GM23248 (cell line): ENCODE measurements at regions not wholly inside any gene's neighbourhood (a gene's known extent, or its start where the extent isn't known, plus 50 kb on each side); places are given as distances from the start of the nearest gene placed in this dataset.

Source experiments
- DNase-seq: peaks from one replicate; pipeline ENCODE4 v3.0.0-alpha.2; 2015
- H2AFZ ChIP-seq: fragments of 200-600 bp; sonication (generic); 2 replicates; pipeline ENCODE4 v1.6.1; 2016; ENCODE audit warnings: antibody characterized with exemption
- H3F3A ChIP-seq: fragments of 200-600 bp; sonication (generic); 2 replicates; pipeline ENCODE4 v1.6.1; 2016; ENCODE audit warnings: mild to moderate bottlenecking, antibody characterized with exemption, mixed run types; ENCODE audit not compliant: insufficient read depth
- H3K27ac ChIP-seq: fragments of 200-600 bp; sonication (generic); 2 replicates; pipeline ENCODE4 v1.5.1; 2016; ENCODE audit warnings: mild to moderate bottlenecking
- H3K27me3 ChIP-seq: fragments of 200-600 bp; sonication (generic); replicated peaks from 2 replicates; pipeline ENCODE4 v1.6.1; 2016; ENCODE audit warnings: mild to moderate bottlenecking; ENCODE audit not compliant: insufficient read depth
- H3K36me3 ChIP-seq: fragments of 200-600 bp; sonication (generic); 2 replicates; pipeline ENCODE4 v1.6.1; 2016; ENCODE audit warnings: low read depth, mild to moderate bottlenecking
- H3K4me1 ChIP-seq: fragments of 200-600 bp; sonication (generic); 2 replicates; pipeline ENCODE4 v1.6.1; 2016; ENCODE audit warnings: mild to moderate bottlenecking; ENCODE audit not compliant: insufficient read depth
- H3K4me2 ChIP-seq: fragments of 200-600 bp; sonication (generic); one replicate; pipeline ENCODE4 v1.6.1; 2016; ENCODE audit warnings: mild to moderate bottlenecking; ENCODE audit not compliant: unreplicated experiment
- H3K4me3 ChIP-seq: fragments of 200-600 bp; sonication (generic); 2 replicates; pipeline ENCODE4 v1.5.1; 2016; ENCODE audit warnings: mild to moderate bottlenecking
- H3K79me2 ChIP-seq: fragments of 200-600 bp; sonication (generic); 2 replicates; pipeline ENCODE4 v1.6.1; 2016; ENCODE audit warnings: mild to moderate bottlenecking; ENCODE audit not compliant: insufficient read depth
- H3K9ac ChIP-seq: fragments of 200-600 bp; sonication (generic); 2 replicates; pipeline ENCODE4 v1.6.1; 2016; ENCODE audit warnings: mild to moderate bottlenecking
- H3K9me2 ChIP-seq: fragments of 200-600 bp; sonication (generic); 2 replicates; pipeline ENCODE4 v1.6.1; 2016; ENCODE audit warnings: mixed run types, mild to moderate bottlenecking, moderate library complexity; ENCODE audit not compliant: insufficient read depth
- H3K9me3 ChIP-seq: fragments of 200-600 bp; sonication (generic); one replicate; pipeline ENCODE4 v1.6.1; 2017; ENCODE audit warnings: low read depth
- H4K20me1 ChIP-seq: fragments of 200-600 bp; sonication (generic); 2 replicates; pipeline ENCODE4 v1.6.0; 2016; ENCODE audit not compliant: insufficient read depth
- EZH2 ChIP-seq: fragments of 200-600 bp; sonication (generic); IDR thresholded peaks from 2 replicates; pipeline ENCODE4 v1.6.1; 2018; ENCODE audit warnings: antibody characterized with exemption, mild to moderate bottlenecking; ENCODE audit not compliant: insufficient read depth, poor library complexity, severe bottlenecking
- EZH2phosphoT487 ChIP-seq: fragments of 200-600 bp; sonication (generic); IDR thresholded peaks from 2 replicates; pipeline ENCODE4 v1.6.1; 2018; ENCODE audit warnings: antibody characterized with exemption, moderate library complexity, mild to moderate bottlenecking, low read depth; ENCODE audit not compliant: insufficient read depth
- WGBS, 2 experiments: methylation state at CpG; one replicate each; pipeline ENCODE4 v1.1.6; 2015 to 2017; ENCODE audit warnings: low lambda C conversion rate in 2 of 2, low coverage in 1 of 2; ENCODE audit errors: missing lambda C conversion rate in 2 of 2; 5-methylcytosine and 5-hydroxymethylcytosine counted together
- in situ Hi-C: fragments of 300-500 bp; cut with MboI; formaldehyde crosslinking; loops from 2 replicates; pipeline ENCODE4 v1.15.0; 2020

GRCh38 chr1:30374400-30375070 is 348.9 kb downstream of the MATN1 start:
- Histone ChIP-seq H3K27ac (no peak overlapping the region), H3K79me2 (no peaks in the 10 kb centered on the region), H3K9ac (no peak overlapping the region), H2AFZ (no peak overlapping the region), H3F3A (0 out of 2 replicates have a peak, but pooled peaks cover 4% of the 10 kb centered on the region), H3K27me3 (no peaks in the 10 kb centered on the region), H3K4me2 (no peak overlapping the region), H3K36me3 (no peaks in the 10 kb centered on the region), H3K4me1 (peaks cover 11% of the 10 kb centered on the region), H3K9me3 (no peaks in the 10 kb centered on the region), H4K20me1 (no peaks in the 10 kb centered on the region), H3K9me2 (no peaks in the 10 kb centered on the region), H3K4me3 (no peak overlapping the region)
- in situ Hi-C loops, result no loop called here
- TF ChIP-seq EZH2phosphoT487 (no peak), EZH2 (no peak)
- no peak for DNase-seq
- WGBS, 2 experiments, result 76 to 78% methylated on average over 18 to 20 of the region's 20 CpGs

- Histone ChIP-seq H4K20me1 (no peaks in the 10 kb centered on the region), H2AFZ (no peak overlapping the region), H3K9ac (no peak overlapping the region), H3F3A (no peaks in the 10 kb centered on the region), H3K36me3 (no peaks in the 10 kb centered on the region), H3K4me3 (no peak overlapping the region), H3K4me2 (no peak overlapping the region), H3K79me2 (no peaks in the 10 kb centered on the region), H3K27me3 (no peaks in the 10 kb centered on the region), H3K27ac (no peak overlapping the region), H3K9me3 (no peaks in the 10 kb centered on the region), H3K9me2 (no peaks in the 10 kb centered on the region), H3K4me1 (peaks cover 3% of the 10 kb centered on the region; the same call in 1 of the 2 replicates)
- in situ Hi-C loops, result no loop called here
- TF ChIP-seq EZH2phosphoT487 (no peak), EZH2 (no peak)
- WGBS, 2 experiments, result 74% methylated on average over 22 to 25 of the region's 25 CpGs
- no peak for DNase-seq
These were observed 349.6 kb downstream of the MATN1 start for GRCh38 chr1:30373471-30374399.

- Histone ChIP-seq H3K4me3 (no peak overlapping the region), H3K36me3 (no peaks in the 10 kb centered on the region), H2AFZ (no peak overlapping the region), H3K27ac (no peak overlapping the region), H4K20me1 (no peaks in the 10 kb centered on the region), H3F3A (no peaks in the 10 kb centered on the region), H3K9me2 (no peaks in the 10 kb centered on the region), H3K4me2 (no peak overlapping the region), H3K9me3 (no peaks in the 10 kb centered on the region), H3K27me3 (no peaks in the 10 kb centered on the region), H3K79me2 (no peaks in the 10 kb centered on the region), H3K9ac (no peak overlapping the region), H3K4me1 (no peaks in the 10 kb centered on the region)
- no peak for DNase-seq
- WGBS, 2 experiments, result 48 to 49% methylated on average over 7 of the region's 7 CpGs
- in situ Hi-C loops, result no loop called here
- no peak for TF ChIP-seq EZH2phosphoT487
- no peak for TF ChIP-seq EZH2
These were observed 350.5 kb downstream of the MATN1 start for GRCh38 chr1:30372792-30373433.

DNA sequence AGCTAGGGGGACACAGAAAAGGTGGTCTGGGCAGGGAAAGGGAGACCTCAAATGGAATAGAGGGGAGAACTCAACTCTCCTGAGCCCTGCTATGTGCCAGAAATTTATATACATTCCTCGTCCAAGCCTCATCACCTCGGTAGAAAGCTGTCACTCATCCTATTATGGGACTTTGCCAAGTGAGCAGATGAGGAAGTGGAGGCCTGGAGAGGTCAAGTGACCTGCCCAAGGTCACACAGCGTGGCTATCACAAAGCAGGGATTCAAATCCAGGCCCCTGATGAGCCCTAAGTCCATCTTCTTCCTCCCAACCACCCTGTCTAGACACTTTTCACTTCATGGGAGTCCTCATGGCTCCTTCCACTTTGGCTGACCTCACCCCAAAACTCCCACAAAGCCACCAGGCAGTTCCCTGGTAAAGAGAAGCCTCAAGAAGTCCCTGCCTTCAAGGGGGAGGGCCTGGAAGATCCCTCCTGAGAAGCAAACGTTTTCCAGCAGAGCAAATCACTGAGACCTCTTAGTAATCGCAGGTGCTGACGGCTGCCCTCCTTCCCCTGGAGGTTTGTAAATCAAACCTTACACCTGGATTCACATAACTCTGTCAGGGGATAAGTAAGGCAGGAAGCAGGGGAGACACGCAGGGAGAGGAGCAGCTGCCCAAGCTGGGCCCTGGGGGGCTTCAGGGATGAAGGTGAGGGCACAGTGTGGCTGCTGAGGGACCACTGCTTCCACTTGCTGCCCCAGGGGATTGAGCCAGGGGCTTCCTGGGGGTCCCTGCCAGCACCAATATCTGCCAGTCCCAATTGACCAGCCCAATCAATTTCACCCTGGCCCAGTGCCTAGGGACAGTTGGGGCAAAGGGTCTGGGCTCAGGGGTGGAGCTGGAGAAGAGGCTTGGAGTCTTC is 351.2 kb downstream of the MATN1 start:
- Histone ChIP-seq H3K36me3 (no peaks in the 10 kb centered on the region), H2AFZ (no peak overlapping the region), H3K79me2 (no peaks in the 10 kb centered on the region), H3K27ac (no peak overlapping the region), H4K20me1 (no peaks in the 10 kb centered on the region), H3K4me1 (no peaks in the 10 kb centered on the region), H3K9me2 (no peaks in the 10 kb centered on the region), H3K9ac (no peak overlapping the region), H3K4me2 (no peak overlapping the region), H3K9me3 (no peaks in the 10 kb centered on the region), H3F3A (no peaks in the 10 kb centered on the region), H3K27me3 (no peaks in the 10 kb centered on the region), H3K4me3 (no peak overlapping the region)
- in situ Hi-C loops, result no loop called here
- TF ChIP-seq EZH2phosphoT487, result no peak
- TF ChIP-seq EZH2, result no peak
- no peak for DNase-seq
- WGBS, 2 experiments, result 55 to 64% methylated on average over 7 of the region's 7 CpGs
